SK-MEL-5 (cell line): ENCODE measurements at regions not wholly inside any gene's neighbourhood (a gene's known extent, or its start where the extent isn't known, plus 50 kb on each side); places are given as distances from the start of the nearest gene placed in this dataset.
A peak's percentile ranks its signal among the peaks of the same experiment; 100 is the strongest.

Experiments used
- DNase-seq: peaks from one replicate; pipeline ENCODE4 v3.0.0-alpha.2; 2016; ENCODE audit warnings: low read depth, low spot score
- in situ Hi-C: cut with HindIII; loops from 2 replicates; pipeline ENCODE4 v1.10.0; 2016; ENCODE audit warnings: low sequenced_read_pairs, high pct_unique_total_duplicates, low pct_unique_long_range_greater_than_20kb

GRCh38 chr5:40397091-40397490 lies 282.6 kb upstream of the PTGER4 start:
- no peak for DNase-seq
- in situ Hi-C loops = no loop called here

- in situ Hi-C loops = no loop called here
- no peak for DNase-seq
Observed at GRCh38 chr5:40396317-40396716, 283.4 kb upstream of the PTGER4 start.

GRCh38 chr5:40395251-40395650 lies 284.5 kb upstream of the PTGER4 start:
- in situ Hi-C loops = no loop called here

GRCh38 chr5:40394698-40395097 lies 285.0 kb upstream of the PTGER4 start:
- in situ Hi-C loops = no loop called here
- no peak for DNase-seq

More at GRCh38 chr5:40395251-40395650, 284.5 kb upstream of the PTGER4 start:
- no peak for DNase-seq

- no peak for DNase-seq
- in situ Hi-C loops = no loop called here
Observed at GRCh38 chr5:40391642-40392041, 288.1 kb upstream of the PTGER4 start.

GRCh38 chr5:40390281-40391149 lies 289.2 kb upstream of the PTGER4 start:
- in situ Hi-C loops = no loop called here
- DNase-seq = no peak

- DNase-seq = no peak
- in situ Hi-C loops = no loop called here
Observed at GRCh38 chr5:40389591-40389990, 290.1 kb upstream of the PTGER4 start.

GRCh38 chr5:40386289-40386688 lies 293.4 kb upstream of the PTGER4 start:
- in situ Hi-C loops = no loop called here
- no peak for DNase-seq

- DNase-seq = no peak
- in situ Hi-C loops = no loop called here
Observed at GRCh38 chr5:40385544-40385943, 294.2 kb upstream of the PTGER4 start.

GRCh38 chr5:40384782-40385390 lies 294.8 kb upstream of the PTGER4 start:
- in situ Hi-C loops = no loop called here
- DNase-seq = no peak

GRCh38 chr5:40383749-40384651 lies 295.7 kb upstream of the PTGER4 start:
- in situ Hi-C loops = no loop called here
- DNase-seq = no peak

- DNase-seq = no peak
- in situ Hi-C loops = no loop called here
Observed at GRCh38 chr5:40381676-40382363, 297.9 kb upstream of the PTGER4 start.

GRCh38 chr5:40381016-40381415 lies 298.7 kb upstream of the PTGER4 start:
- in situ Hi-C loops = no loop called here
- no peak for DNase-seq

- no peak for DNase-seq
- in situ Hi-C loops = no loop called here
Observed at GRCh38 chr5:40378396-40379177, 301.1 kb upstream of the PTGER4 start.

- in situ Hi-C loops = no loop called here
- DNase-seq = no peak
Observed at GRCh38 chr5:40376566-40376965, 303.1 kb upstream of the PTGER4 start.

GRCh38 chr5:40374853-40375252 lies 304.9 kb upstream of the PTGER4 start:
- peak; percentile 16 for DNase-seq

GRCh38 chr5:40368200-40368599 lies 311.5 kb upstream of the PTGER4 start:
- in situ Hi-C loops = no loop called here
- no peak for DNase-seq

More at GRCh38 chr5:40374853-40375252, 304.9 kb upstream of the PTGER4 start:
- in situ Hi-C loops = no loop called here
